ENCODE measurements at regions not wholly inside any gene's neighbourhood (a gene's known extent, or its start where the extent isn't known, plus 50 kb on each side); places are given as distances from the start of the nearest gene placed in this dataset.

DNA sequence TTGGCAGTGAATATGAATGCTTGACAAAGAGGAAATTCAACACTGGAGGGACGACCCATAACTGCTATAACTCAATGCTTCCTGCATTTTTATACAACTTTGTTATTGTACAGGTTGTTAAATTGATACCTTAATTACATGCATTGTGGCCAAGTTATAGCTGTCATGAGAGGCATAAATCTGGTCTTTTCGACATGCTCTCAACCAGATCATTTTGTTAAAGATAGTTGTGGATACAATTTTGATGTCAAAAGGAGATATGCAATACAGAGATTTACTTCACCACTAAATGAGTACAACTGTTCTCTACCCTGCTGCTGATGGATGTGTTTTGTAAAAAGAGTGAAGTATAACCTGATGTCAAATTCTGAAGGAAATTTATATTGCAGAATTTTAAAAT lies 946.0 kb downstream of the GALC start:
- Histone ChIP-seq H3K9ac (ENCODE audit: insufficient read depth, low read depth, low read length) (no peak overlapping the region), H2AFZ (ENCODE audit: low read length) (no peak overlapping the region), H3K27ac (ENCODE audit: extremely low read length, insufficient read depth, low read length) (no peak overlapping the region), H4K20me1 (ENCODE audit: insufficient read depth, low read length) (no peaks in the 10 kb centered on the region), H3K79me2 (ENCODE audit: insufficient read depth, low read length) (no peaks in the 10 kb centered on the region), H3K4me3 (replicated peaks in 1 of 3; ENCODE audit: insufficient read depth in 1 of 3, low read depth in 2 of 3, low read length in 3 of 3) (no peak overlapping the region), H3K9me3 (ENCODE audit: low read length) (no peaks in the 10 kb centered on the region), H3K4me2 (ENCODE audit: low read depth, low read length) (no peak overlapping the region), H3K27me3 (ENCODE audit: control insufficient read depth in 1 of 2, insufficient read depth in 2 of 2, low read length in 2 of 2) (no peaks in the 10 kb centered on the region), H3K4me1 (ENCODE audit: insufficient read depth, low read length) (no peaks in the 10 kb centered on the region), H3K36me3 (replicated peaks in 1 of 2; ENCODE audit: control insufficient read depth in 1 of 2, insufficient read depth in 2 of 2, low read length in 2 of 2) (no peaks in the 10 kb centered on the region)
- no peak for FAIRE-seq
- ATAC-seq, result no peak
- BruUV-seq (replicated peaks), result no TSS peak
- intact Hi-C loops (cut with micrococcal nuclease; ENCODE audit: unreplicated experiment) (no loop called here), in situ Hi-C loops (cut with HindIII; ENCODE audit: extremely low pct_ligation_motif_present, low pct_unique_long_range_greater_than_20kb) (no loop called here)
- WGBS (ENCODE audit: low lambda C conversion rate), result 0% methylated on average over 2 of the region's 2 CpGs
- CTCF ChIA-PET (ENCODE audit: low intra/inter-chr PET ratio, low total read pairs), result no interaction called here
- DNase-seq (ENCODE audit: low spot score), result no peak
- no peak for TF ChIP-seq KDM2A (CRISPR knock-in tag; IDR thresholded peaks at IDR 0.05; ENCODE audit: borderline replicate concordance, low read depth)
- TF ChIP-seq TARDBP (CRISPR knock-in tag; IDR thresholded peaks at IDR 0.05), result no peak
- no peak for TF ChIP-seq ZNF615 (CRISPR knock-in tag; IDR thresholded peaks at IDR 0.05; ENCODE audit: borderline replicate concordance)
- TF ChIP-seq ATF3 (CRISPR knock-in tag; IDR thresholded peaks at IDR 0.05), result no peak
- TF ChIP-seq, protein P1, sequence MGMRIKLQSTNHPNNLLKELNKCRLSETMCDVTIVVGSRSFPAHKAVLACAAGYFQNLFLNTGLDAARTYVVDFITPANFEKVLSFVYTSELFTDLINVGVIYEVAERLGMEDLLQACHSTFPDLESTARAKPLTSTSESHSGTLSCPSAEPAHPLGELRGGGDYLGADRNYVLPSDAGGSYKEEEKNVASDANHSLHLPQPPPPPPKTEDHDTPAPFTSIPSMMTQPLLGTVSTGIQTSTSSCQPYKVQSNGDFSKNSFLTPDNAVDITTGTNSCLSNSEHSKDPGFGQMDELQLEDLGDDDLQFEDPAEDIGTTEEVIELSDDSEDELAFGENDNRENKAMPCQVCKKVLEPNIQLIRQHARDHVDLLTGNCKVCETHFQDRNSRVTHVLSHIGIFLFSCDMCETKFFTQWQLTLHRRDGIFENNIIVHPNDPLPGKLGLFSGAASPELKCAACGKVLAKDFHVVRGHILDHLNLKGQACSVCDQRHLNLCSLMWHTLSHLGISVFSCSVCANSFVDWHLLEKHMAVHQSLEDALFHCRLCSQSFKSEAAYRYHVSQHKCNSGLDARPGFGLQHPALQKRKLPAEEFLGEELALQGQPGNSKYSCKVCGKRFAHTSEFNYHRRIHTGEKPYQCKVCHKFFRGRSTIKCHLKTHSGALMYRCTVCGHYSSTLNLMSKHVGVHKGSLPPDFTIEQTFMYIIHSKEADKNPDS (CRISPR knock-in tag; IDR thresholded peaks at IDR 0.05), result no peak
- TF ChIP-seq ZBTB49 (CRISPR knock-in tag; IDR thresholded peaks at IDR 0.05; ENCODE audit: borderline replicate concordance), result no peak
- TF ChIP-seq ZNF660 (CRISPR knock-in tag; IDR thresholded peaks at IDR 0.05; ENCODE audit: borderline replicate concordance, low read depth), result no peak
- TF ChIP-seq SSRP1 (CRISPR knock-in tag; IDR thresholded peaks at IDR 0.05), result no peak
- POLR2A ChIA-PET, result no interaction called here
